RWPE1 (cell line): ENCODE measurements at regions not wholly inside any gene's neighbourhood (a gene's known extent, or its start where the extent isn't known, plus 50 kb on each side); places are given as distances from the start of the nearest gene placed in this dataset.

ENCODE experiments used
- CTCF ChIA-PET: fragments of 350-600 bp; sonication (Branson Sonifier 250); formaldehyde crosslinking; extraction: SDS; loops from one replicate; lab custom pipeline; 2021; lab: Yijun Ruan, JAX
- POLR2A ChIA-PET: fragments of 400-600 bp; formaldehyde crosslinking; extraction: SDS; loops from one replicate; lab custom pipeline; 2020; ENCODE audit warnings: antibody characterized with exemption; ENCODE audit not compliant: low non-redundant PET; lab: Yijun Ruan, JAX
- DNase-seq: peaks from one replicate; pipeline ENCODE4 v3.0.0; 2012; ENCODE audit warnings: low spot score
- H3K27ac ChIP-seq: fragments of 450-650 bp; 2 replicates; pipeline ENCODE4 v1.5.1; 2017
- CTCF ChIP-seq: fragments of 450-650 bp; conservative IDR thresholded peaks from 2 replicates; pipeline ENCODE4 v1.5.1; 2017; ENCODE audit warnings: low read depth, mild to moderate bottlenecking

GRCh38 chr5:167652690-167653089 lies 638.8 kb upstream of the WWC1 start:
- ChIA-PET POLR2A (interaction anchor here (0.7 kb wide), 1 partner anchor 644 kb away, joined by 3 read pairs; no protein-coding TSS in a partner anchor), CTCF (interaction anchor here (0.8 kb wide), 1 partner anchor 266 kb away, joined by 5 read pairs; no protein-coding TSS in a partner anchor)
- peak; percentile 69 for DNase-seq
- no peak for TF ChIP-seq CTCF
- H3K27ac ChIP-seq: no peak overlapping the region

- CTCF ChIA-PET: interaction anchor here (0.6 to 0.8 kb wide), 3 partner anchors 45 to 265 kb away, joined by 3 to 5 read pairs (median 5); no protein-coding TSS in a partner anchor
- H3K27ac ChIP-seq: no peak overlapping the region
Observed at GRCh38 chr5:167653645-167654106, 637.8 kb upstream of the WWC1 start.

GRCh38 chr5:167657016-167657415 lies 634.4 kb upstream of the WWC1 start:
- ChIA-PET POLR2A (no interaction called here), CTCF (interaction anchor here (0.6 kb wide), 1 partner anchor 129 kb away, joined by 4 read pairs; no protein-coding TSS in a partner anchor)
- DNase-seq: no peak
- H3K27ac ChIP-seq: no peak overlapping the region
- TF ChIP-seq CTCF: no peak

More at GRCh38 chr5:167653645-167654106, 637.8 kb upstream of the WWC1 start:
- POLR2A ChIA-PET: no interaction called here
- TF ChIP-seq CTCF: no peak
- peak; percentile 57 for DNase-seq

DNA sequence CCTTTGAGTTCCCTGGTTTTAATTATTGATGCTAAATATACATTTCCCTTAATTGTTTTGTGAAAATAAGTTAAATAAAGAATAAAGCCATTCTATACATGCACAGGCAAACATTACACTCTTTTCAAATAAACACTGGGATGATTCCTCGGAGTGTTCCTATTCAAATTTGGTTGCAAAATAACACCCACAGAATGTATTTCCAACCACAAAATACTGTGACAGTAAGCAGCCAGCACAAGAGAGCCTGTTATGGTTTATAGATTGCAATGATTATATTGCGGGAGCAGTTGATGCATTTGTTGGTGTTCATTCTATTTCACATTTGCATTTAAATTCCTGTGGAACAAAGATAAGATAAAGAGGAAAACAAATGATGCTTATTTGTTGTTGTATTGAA lies 632.6 kb upstream of the WWC1 start:
- DNase-seq: no peak
- no peak overlapping the region for H3K27ac ChIP-seq
- TF ChIP-seq CTCF: no peak
- POLR2A ChIA-PET: no interaction called here
- CTCF ChIA-PET: no interaction called here

- no peak for TF ChIP-seq CTCF
- ChIA-PET CTCF (no interaction called here), POLR2A (no interaction called here)
Observed at GRCh38 chr5:167661605-167662004, 629.8 kb upstream of the WWC1 start.

GRCh38 chr5:167664222-167664804 lies 627.1 kb upstream of the WWC1 start:
- H3K27ac ChIP-seq: no peak overlapping the region
- no peak for DNase-seq
- ChIA-PET POLR2A (no interaction called here), CTCF (interaction anchor here (0.5 to 0.6 kb wide), 2 partner anchors 17 to 19 kb away, joined by 3 read pairs; no protein-coding TSS in a partner anchor)
- no peak for TF ChIP-seq CTCF

More at GRCh38 chr5:167661605-167662004, 629.8 kb upstream of the WWC1 start:
- no peak overlapping the region for H3K27ac ChIP-seq
- DNase-seq: no peak
